ENCODE measurements at regions not wholly inside any gene's neighbourhood (a gene's known extent, or its start where the extent isn't known, plus 50 kb on each side); places are given as distances from the start of the nearest gene placed in this dataset.

- TF ChIP-seq CTCF (IDR thresholded peaks at IDR 0.05), result no peak
- TF ChIP-seq HOXA7 (CRISPR knock-in tag; IDR thresholded peaks at IDR 0.05), result no peak
- no peak for TF ChIP-seq ZFP36 (IDR thresholded peaks at IDR 0.05; ENCODE audit: borderline replicate concordance, partially characterized antibody)
- no peak for TF ChIP-seq JUN (IDR thresholded peaks at IDR 0.05)
- no peak for TF ChIP-seq CHD2 (IDR thresholded peaks at IDR 0.05; ENCODE audit: low read length, partially characterized antibody)
- no peak for TF ChIP-seq MAFK (IDR thresholded peaks at IDR 0.05; ENCODE audit: partially characterized antibody)
- TF ChIP-seq, protein P1, sequence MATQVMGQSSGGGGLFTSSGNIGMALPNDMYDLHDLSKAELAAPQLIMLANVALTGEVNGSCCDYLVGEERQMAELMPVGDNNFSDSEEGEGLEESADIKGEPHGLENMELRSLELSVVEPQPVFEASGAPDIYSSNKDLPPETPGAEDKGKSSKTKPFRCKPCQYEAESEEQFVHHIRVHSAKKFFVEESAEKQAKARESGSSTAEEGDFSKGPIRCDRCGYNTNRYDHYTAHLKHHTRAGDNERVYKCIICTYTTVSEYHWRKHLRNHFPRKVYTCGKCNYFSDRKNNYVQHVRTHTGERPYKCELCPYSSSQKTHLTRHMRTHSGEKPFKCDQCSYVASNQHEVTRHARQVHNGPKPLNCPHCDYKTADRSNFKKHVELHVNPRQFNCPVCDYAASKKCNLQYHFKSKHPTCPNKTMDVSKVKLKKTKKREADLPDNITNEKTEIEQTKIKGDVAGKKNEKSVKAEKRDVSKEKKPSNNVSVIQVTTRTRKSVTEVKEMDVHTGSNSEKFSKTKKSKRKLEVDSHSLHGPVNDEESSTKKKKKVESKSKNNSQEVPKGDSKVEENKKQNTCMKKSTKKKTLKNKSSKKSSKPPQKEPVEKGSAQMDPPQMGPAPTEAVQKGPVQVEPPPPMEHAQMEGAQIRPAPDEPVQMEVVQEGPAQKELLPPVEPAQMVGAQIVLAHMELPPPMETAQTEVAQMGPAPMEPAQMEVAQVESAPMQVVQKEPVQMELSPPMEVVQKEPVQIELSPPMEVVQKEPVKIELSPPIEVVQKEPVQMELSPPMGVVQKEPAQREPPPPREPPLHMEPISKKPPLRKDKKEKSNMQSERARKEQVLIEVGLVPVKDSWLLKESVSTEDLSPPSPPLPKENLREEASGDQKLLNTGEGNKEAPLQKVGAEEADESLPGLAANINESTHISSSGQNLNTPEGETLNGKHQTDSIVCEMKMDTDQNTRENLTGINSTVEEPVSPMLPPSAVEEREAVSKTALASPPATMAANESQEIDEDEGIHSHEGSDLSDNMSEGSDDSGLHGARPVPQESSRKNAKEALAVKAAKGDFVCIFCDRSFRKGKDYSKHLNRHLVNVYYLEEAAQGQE (IDR thresholded peaks at IDR 0.05), result no peak
- no peak for TF ChIP-seq MAX (IDR thresholded peaks at IDR 0.05)
- no peak for TF ChIP-seq JUNB (IDR thresholded peaks at IDR 0.05)
- TF ChIP-seq POLR2A (IDR thresholded peaks at IDR 0.05; ENCODE audit: low read length), result no peak
- TF ChIP-seq RFX5 (IDR thresholded peaks at IDR 0.05), result no peak
- no peak for TF ChIP-seq USF2 (IDR thresholded peaks at IDR 0.05)
- TF ChIP-seq CBX2 (IDR thresholded peaks at IDR 0.05; ENCODE audit: borderline replicate concordance, low read depth), result no peak
- no peak for TF ChIP-seq PBX3 (IDR thresholded peaks at IDR 0.05)
Measured at GRCh38 chr7:96380111-96380512, 58.2 kb upstream of the SLC25A13 start.

Data from A549 (cell line).